ENCODE measurements at regions not wholly inside any gene's neighbourhood (a gene's known extent, or its start where the extent isn't known, plus 50 kb on each side); places are given as distances from the start of the nearest gene placed in this dataset.

- TF ChIP-seq CTCF (IDR thresholded peaks at IDR 0.05) (no peak), POLR2A (IDR thresholded peaks at IDR 0.05) (no peak), EP300 (IDR thresholded peaks at IDR 0.05) (no peak)
Observed at GRCh38 chr3:177343122-177343625, 145.9 kb upstream of the TBL1XR1 start.

Data from ovary (tissue), 3 donors.